Panc1 (cell line): ENCODE measurements at regions not wholly inside any gene's neighbourhood (a gene's known extent, or its start where the extent isn't known, plus 50 kb on each side); places are given as distances from the start of the nearest gene placed in this dataset.

ENCODE experiments used
- POLR2AphosphoS5 ChIP-seq: IDR thresholded peaks from 2 replicates; pipeline ENCODE4 v1.6.1; 2012; ENCODE audit warnings: mild to moderate bottlenecking, low read depth, low read length, moderate library complexity
- SIN3A ChIP-seq: IDR thresholded peaks from 2 replicates; pipeline ENCODE4 v1.6.1; 2012; ENCODE audit warnings: low read depth, mild to moderate bottlenecking, low read length, moderate library complexity, borderline replicate concordance; ENCODE audit not compliant: insufficient read depth
- TF ChIP-seq, protein P1 (sequence below): fragments of 450-650 bp; IDR thresholded peaks from 2 replicates; pipeline ENCODE4 v1.5.1; 2017; ENCODE audit warnings: mild to moderate bottlenecking
- TF ChIP-seq, protein P2 (sequence below), 2 experiments: IDR thresholded peaks; 2 replicates each; pipeline ENCODE4 v1.6.1; 2011 to 2012; ENCODE audit warnings: low read depth in 2 of 2, control low read depth in 1 of 2, low read length in 1 of 2, mild to moderate bottlenecking in 1 of 2, moderate library complexity in 1 of 2; ENCODE audit not compliant: insufficient read depth in 1 of 2

- TF ChIP-seq, protein P1, sequence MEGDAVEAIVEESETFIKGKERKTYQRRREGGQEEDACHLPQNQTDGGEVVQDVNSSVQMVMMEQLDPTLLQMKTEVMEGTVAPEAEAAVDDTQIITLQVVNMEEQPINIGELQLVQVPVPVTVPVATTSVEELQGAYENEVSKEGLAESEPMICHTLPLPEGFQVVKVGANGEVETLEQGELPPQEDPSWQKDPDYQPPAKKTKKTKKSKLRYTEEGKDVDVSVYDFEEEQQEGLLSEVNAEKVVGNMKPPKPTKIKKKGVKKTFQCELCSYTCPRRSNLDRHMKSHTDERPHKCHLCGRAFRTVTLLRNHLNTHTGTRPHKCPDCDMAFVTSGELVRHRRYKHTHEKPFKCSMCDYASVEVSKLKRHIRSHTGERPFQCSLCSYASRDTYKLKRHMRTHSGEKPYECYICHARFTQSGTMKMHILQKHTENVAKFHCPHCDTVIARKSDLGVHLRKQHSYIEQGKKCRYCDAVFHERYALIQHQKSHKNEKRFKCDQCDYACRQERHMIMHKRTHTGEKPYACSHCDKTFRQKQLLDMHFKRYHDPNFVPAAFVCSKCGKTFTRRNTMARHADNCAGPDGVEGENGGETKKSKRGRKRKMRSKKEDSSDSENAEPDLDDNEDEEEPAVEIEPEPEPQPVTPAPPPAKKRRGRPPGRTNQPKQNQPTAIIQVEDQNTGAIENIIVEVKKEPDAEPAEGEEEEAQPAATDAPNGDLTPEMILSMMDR: no peak
- TF ChIP-seq, protein P2, sequence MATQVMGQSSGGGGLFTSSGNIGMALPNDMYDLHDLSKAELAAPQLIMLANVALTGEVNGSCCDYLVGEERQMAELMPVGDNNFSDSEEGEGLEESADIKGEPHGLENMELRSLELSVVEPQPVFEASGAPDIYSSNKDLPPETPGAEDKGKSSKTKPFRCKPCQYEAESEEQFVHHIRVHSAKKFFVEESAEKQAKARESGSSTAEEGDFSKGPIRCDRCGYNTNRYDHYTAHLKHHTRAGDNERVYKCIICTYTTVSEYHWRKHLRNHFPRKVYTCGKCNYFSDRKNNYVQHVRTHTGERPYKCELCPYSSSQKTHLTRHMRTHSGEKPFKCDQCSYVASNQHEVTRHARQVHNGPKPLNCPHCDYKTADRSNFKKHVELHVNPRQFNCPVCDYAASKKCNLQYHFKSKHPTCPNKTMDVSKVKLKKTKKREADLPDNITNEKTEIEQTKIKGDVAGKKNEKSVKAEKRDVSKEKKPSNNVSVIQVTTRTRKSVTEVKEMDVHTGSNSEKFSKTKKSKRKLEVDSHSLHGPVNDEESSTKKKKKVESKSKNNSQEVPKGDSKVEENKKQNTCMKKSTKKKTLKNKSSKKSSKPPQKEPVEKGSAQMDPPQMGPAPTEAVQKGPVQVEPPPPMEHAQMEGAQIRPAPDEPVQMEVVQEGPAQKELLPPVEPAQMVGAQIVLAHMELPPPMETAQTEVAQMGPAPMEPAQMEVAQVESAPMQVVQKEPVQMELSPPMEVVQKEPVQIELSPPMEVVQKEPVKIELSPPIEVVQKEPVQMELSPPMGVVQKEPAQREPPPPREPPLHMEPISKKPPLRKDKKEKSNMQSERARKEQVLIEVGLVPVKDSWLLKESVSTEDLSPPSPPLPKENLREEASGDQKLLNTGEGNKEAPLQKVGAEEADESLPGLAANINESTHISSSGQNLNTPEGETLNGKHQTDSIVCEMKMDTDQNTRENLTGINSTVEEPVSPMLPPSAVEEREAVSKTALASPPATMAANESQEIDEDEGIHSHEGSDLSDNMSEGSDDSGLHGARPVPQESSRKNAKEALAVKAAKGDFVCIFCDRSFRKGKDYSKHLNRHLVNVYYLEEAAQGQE (IDR thresholded peaks at IDR 0.05; ENCODE audit: insufficient read depth in 1 of 2, low read depth in 2 of 2, low read length in 1 of 2): no peak
- TF ChIP-seq POLR2AphosphoS5 (no peak), SIN3A (no peak)
These were observed 1153.0 kb upstream of the CDH18 start for GRCh38 chr5:21140987-21141386.
